Mesendoderm (in vitro differentiated cells): ENCODE measurements at regions not wholly inside any gene's neighbourhood (a gene's known extent, or its start where the extent isn't known, plus 50 kb on each side); places are given as distances from the start of the nearest gene placed in this dataset.
"Not testable (repeated sequence)": the region's sequence is repeated elsewhere in the genome, so short reads cannot be mapped to it uniquely, and the experiment has no call there.

Experiments used
- DNase-seq: peaks from one replicate; pipeline ENCODE4 v3.0.0; 2013
- H2AK5ac ChIP-seq: 2 replicates; pipeline ENCODE4 v1.6.1; 2013; ENCODE audit warnings: low read length, inconsistent platforms
- H2BK120ac ChIP-seq: 2 replicates; pipeline ENCODE4 v1.6.1; 2013; ENCODE audit warnings: low read depth, mild to moderate bottlenecking, low read length, moderate library complexity, mixed read lengths
- H2BK15ac ChIP-seq: replicated peaks from 2 replicates; pipeline ENCODE4 v1.6.1; 2013; ENCODE audit warnings: low read depth, mild to moderate bottlenecking, moderate library complexity
- H2BK5ac ChIP-seq: 2 replicates; pipeline ENCODE4 v1.6.1; 2013; ENCODE audit warnings: low read length, inconsistent platforms
- H3K18ac ChIP-seq: 2 replicates; pipeline ENCODE4 v1.6.1; 2013; ENCODE audit warnings: mild to moderate bottlenecking, low read length, mixed read lengths
- H3K23ac ChIP-seq: one replicate; pipeline ENCODE4 v1.6.1; 2013; ENCODE audit warnings: low read length
- H3K27ac ChIP-seq: 2 replicates; pipeline ENCODE4 v1.5.1; 2013; ENCODE audit warnings: low read depth, mild to moderate bottlenecking, inconsistent platforms, low read length, moderate library complexity
- H3K27me3 ChIP-seq: 2 replicates; pipeline ENCODE4 v1.6.1; 2013; ENCODE audit warnings: low read length, control low read depth, mild to moderate bottlenecking, inconsistent platforms; ENCODE audit not compliant: insufficient read depth, poor library complexity
- H3K36me3 ChIP-seq: 2 replicates; pipeline ENCODE4 v1.6.1; 2013; ENCODE audit warnings: low read length, inconsistent platforms; ENCODE audit not compliant: control insufficient read depth, insufficient read depth
- H3K4ac ChIP-seq: one replicate; pipeline ENCODE4 v1.6.1; 2013; ENCODE audit warnings: low read depth, mild to moderate bottlenecking, low read length, moderate library complexity
- H3K4me1 ChIP-seq: 2 replicates; pipeline ENCODE4 v1.6.1; 2013; ENCODE audit warnings: low read depth, low read length, inconsistent platforms; ENCODE audit not compliant: control insufficient read depth
- H3K4me2 ChIP-seq: 2 replicates; pipeline ENCODE4 v1.6.1; 2013; ENCODE audit warnings: low read length
- H3K4me3 ChIP-seq: 2 replicates; pipeline ENCODE4 v1.5.1; 2013; ENCODE audit warnings: mild to moderate bottlenecking, low read length
- H3K56ac ChIP-seq: one replicate; pipeline ENCODE4 v1.6.1; 2013; ENCODE audit warnings: low read length
- H3K79me1 ChIP-seq: 2 replicates; pipeline ENCODE4 v1.6.1; 2013; ENCODE audit warnings: low read length, inconsistent platforms
- H3K79me2 ChIP-seq: 2 replicates; pipeline ENCODE4 v1.6.1; 2013; ENCODE audit warnings: mild to moderate bottlenecking, low read length; ENCODE audit not compliant: control insufficient read depth, insufficient read depth
- H3K9ac ChIP-seq: 2 replicates; pipeline ENCODE4 v1.6.1; 2013; ENCODE audit warnings: low read length, inconsistent platforms
- H4K5ac ChIP-seq: one replicate; pipeline ENCODE4 v1.6.1; 2013; ENCODE audit warnings: low read length
- H4K8ac ChIP-seq: one replicate; pipeline ENCODE4 v1.6.1; 2013; ENCODE audit warnings: low read depth, mild to moderate bottlenecking, control low read depth, low read length, moderate library complexity
- WGBS: extraction: QIAGEN DNeasy Blood & Tissue Kit; methylation state at CpG from one replicate; pipeline ENCODE4 v1.1.7; 2013; ENCODE audit warnings: low lambda C conversion rate, missing lambda C conversion rate; ENCODE audit not compliant: insufficient coverage; ENCODE audit errors: extremely low coverage; 5-methylcytosine and 5-hydroxymethylcytosine counted together

DNA sequence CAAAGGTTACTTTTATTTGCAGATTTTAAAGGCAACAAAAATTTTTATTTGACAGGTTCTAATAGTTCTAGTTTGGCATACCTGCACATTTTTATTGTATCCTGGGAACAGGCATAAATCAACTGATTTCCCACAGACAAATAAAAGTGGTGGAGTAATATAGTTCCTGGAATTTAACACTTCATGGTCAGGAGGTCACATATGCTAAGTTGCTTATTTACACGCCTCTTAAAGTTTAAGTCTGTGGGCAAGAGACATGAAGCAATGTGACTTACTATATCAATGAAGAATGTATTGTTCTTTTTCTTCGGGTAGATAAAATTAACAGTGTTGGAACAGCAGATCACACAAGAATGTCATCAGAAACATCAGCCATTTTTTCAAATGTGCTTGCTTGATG, 135.2 kb downstream of the SPDYE17 start:
- not testable (repeated sequence) for H3K9ac ChIP-seq, H3K27me3 ChIP-seq, H3K56ac ChIP-seq, H2BK120ac ChIP-seq, H3K4ac ChIP-seq, H3K27ac ChIP-seq, H3K4me1 ChIP-seq, H4K8ac ChIP-seq, H2AK5ac ChIP-seq, DNase-seq, H2BK15ac ChIP-seq, H3K4me3 ChIP-seq, H3K79me2 ChIP-seq, H2BK5ac ChIP-seq, H3K79me1 ChIP-seq, H4K5ac ChIP-seq, H3K23ac ChIP-seq, H3K36me3 ChIP-seq, H3K4me2 ChIP-seq, H3K18ac ChIP-seq
- WGBS, result no CpG with 5 or more reads among the region's 2 CpGs

DNA sequence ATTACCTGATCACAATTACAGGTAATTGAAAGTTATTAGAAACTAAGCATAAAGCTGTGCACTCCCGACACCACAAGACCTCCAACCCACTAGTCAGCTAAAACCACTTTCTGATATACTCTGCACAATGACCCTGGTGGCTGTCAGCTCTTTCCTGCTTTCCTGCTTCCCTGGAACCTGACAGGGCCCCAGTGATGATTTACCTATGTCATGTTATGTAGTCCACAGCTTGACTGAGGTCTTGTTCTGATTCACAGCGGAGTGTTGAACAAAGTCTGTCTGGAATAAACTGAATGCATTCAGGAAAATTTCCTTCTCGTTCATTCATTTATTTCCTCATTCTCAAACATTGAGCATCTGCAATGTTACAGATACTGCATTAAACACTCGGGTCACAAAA, 136.5 kb downstream of the SPDYE17 start:
- H3K36me3 ChIP-seq, H2BK5ac ChIP-seq, H3K79me1 ChIP-seq, H2AK5ac ChIP-seq, H3K4ac ChIP-seq, H3K4me3 ChIP-seq, H4K8ac ChIP-seq, H3K9ac ChIP-seq, H3K56ac ChIP-seq, DNase-seq, H2BK15ac ChIP-seq, H4K5ac ChIP-seq, H3K4me2 ChIP-seq, H3K23ac ChIP-seq, H3K4me1 ChIP-seq, H3K27me3 ChIP-seq, H3K79me2 ChIP-seq, H3K18ac ChIP-seq, H3K27ac ChIP-seq, H2BK120ac ChIP-seq: not testable (repeated sequence)
- no CpG with 5 or more reads among the region's 4 CpGs for WGBS

DNA sequence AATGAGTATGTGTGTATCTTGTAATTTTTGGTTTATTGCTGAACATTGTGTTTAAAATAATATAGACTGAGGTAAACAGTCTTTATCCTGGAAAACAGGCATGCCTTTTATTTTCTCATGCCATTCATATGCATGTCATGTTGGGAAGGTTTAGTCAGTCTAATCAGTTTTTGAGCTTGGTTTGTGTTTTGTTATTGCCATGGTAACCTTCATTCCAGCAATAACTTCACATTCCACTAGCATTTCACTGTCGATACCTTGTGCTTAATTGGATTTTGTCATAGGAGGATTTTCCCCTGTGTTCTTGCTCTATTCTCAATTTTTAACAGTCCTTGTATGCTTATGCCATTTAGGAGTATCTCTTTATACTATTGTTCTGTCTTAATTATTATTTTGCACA, 140.4 kb downstream of the SPDYE17 start:
- H3K18ac ChIP-seq, H3K27ac ChIP-seq, H3K79me2 ChIP-seq, H4K8ac ChIP-seq, H3K56ac ChIP-seq, H2BK120ac ChIP-seq, H3K4me3 ChIP-seq, H2BK5ac ChIP-seq, H3K79me1 ChIP-seq, H3K4ac ChIP-seq, H3K4me1 ChIP-seq, H3K27me3 ChIP-seq, H3K23ac ChIP-seq, H3K4me2 ChIP-seq, H4K5ac ChIP-seq, H2BK15ac ChIP-seq, H2AK5ac ChIP-seq, H3K9ac ChIP-seq, H3K36me3 ChIP-seq: not testable (repeated sequence)
- peak; percentile 44 for DNase-seq
- WGBS, result no CpG with 5 or more reads among the region's 1 CpG

DNA sequence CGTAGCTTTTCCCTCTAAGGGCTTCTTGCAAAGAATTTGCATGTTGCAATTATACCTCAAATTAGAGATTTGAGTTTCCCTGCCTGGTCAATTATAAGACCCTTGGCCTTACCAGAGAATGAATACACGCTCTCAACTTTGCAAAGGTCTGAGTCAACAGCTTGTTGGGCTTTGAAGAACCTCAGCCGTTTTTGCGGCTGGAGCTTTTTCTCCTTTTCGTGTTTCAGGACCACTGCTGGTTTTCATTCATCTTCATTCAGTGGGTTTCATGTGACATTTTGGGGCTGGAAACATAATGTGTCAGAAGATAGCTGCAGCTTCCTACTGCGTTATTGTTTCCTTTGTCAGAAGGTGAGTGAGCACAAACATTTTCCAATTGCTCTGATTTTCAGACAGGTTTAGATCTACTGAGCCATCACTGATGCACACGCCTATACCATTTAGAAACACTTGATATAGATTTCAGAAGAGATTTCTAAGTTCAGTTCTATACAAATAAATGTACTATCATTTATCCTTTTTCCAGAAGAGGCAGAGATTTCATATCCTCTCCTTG, 152.3 kb downstream of the SPDYE17 start:
- H3K4me1 ChIP-seq, H2AK5ac ChIP-seq, H3K79me2 ChIP-seq, H3K23ac ChIP-seq, H2BK5ac ChIP-seq, H3K36me3 ChIP-seq, H3K27me3 ChIP-seq, H4K8ac ChIP-seq, H4K5ac ChIP-seq, H3K9ac ChIP-seq, H3K4ac ChIP-seq, H2BK120ac ChIP-seq, H3K4me3 ChIP-seq, H3K27ac ChIP-seq, H2BK15ac ChIP-seq, DNase-seq, H3K56ac ChIP-seq, H3K4me2 ChIP-seq, H3K18ac ChIP-seq, H3K79me1 ChIP-seq: not testable (repeated sequence)
- WGBS, result no CpG with 5 or more reads among the region's 7 CpGs

DNA sequence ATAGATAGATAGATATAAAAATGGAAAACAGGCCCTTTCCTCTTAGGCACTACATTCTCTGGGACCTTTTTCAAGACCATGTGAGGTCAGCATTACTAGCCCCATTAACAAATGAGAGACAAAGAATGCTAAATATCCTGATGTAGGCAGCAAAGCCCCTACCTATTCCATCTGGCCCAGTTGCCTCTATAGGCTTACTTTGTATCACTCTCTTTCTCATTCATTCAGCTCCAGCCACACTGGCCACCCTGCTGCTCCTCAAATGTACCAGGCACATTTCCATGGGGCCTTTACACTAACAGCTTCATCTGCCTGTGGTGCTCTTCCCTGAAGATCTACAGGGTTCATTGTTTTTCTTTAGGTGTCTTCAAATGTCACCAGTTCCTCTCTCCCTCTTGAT, 156.4 kb downstream of the SPDYE17 start:
- H3K27ac ChIP-seq, H2AK5ac ChIP-seq, DNase-seq, H3K4me2 ChIP-seq, H3K4me3 ChIP-seq, H3K27me3 ChIP-seq, H2BK15ac ChIP-seq, H3K36me3 ChIP-seq, H3K79me2 ChIP-seq, H2BK5ac ChIP-seq, H3K79me1 ChIP-seq, H3K4ac ChIP-seq, H3K9ac ChIP-seq, H4K8ac ChIP-seq, H4K5ac ChIP-seq, H2BK120ac ChIP-seq, H3K56ac ChIP-seq, H3K4me1 ChIP-seq, H3K23ac ChIP-seq, H3K18ac ChIP-seq: not testable (repeated sequence)

DNA sequence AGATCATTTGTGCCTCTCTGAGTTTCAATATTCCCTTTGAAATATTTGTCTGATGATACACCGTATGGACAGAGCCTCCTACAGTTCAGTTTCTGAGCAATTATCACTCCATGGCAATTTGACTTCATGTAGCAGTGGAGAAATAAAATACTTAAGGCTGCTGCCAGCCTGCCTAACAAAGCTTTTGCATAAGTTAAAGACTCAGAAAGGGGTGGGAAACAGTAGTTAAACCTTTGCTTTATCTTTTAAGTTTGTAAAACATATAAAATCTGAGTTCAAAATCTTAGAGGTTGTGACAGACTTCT, 161.7 kb downstream of the SPDYE17 start:
- H3K79me2 ChIP-seq, H3K18ac ChIP-seq, H4K5ac ChIP-seq, H3K23ac ChIP-seq, H3K9ac ChIP-seq, H2BK5ac ChIP-seq, H3K4ac ChIP-seq, H4K8ac ChIP-seq, DNase-seq, H3K4me2 ChIP-seq, H2BK120ac ChIP-seq, H3K36me3 ChIP-seq, H3K27ac ChIP-seq, H2AK5ac ChIP-seq, H3K79me1 ChIP-seq, H3K4me3 ChIP-seq, H3K4me1 ChIP-seq, H3K56ac ChIP-seq, H3K27me3 ChIP-seq, H2BK15ac ChIP-seq: not testable (repeated sequence)
- no CpG with 5 or more reads among the region's 1 CpG for WGBS
